ENCODE measurements at regions not wholly inside any gene's neighbourhood (a gene's known extent, or its start where the extent isn't known, plus 50 kb on each side); places are given as distances from the start of the nearest gene placed in this dataset.
"Not testable (repeated sequence)": the region's sequence is repeated elsewhere in the genome, so short reads cannot be mapped to it uniquely, and the experiment has no call there.

- no peak for DNase-seq (ENCODE audit: low spot score)
Observed at GRCh38 chr19:29054886-29055675, 157.9 kb downstream of the UQCRFS1 start.

GRCh38 chr19:29048873-29049272 is 164.1 kb downstream of the UQCRFS1 start:
- DNase-seq (ENCODE audit: low spot score) = no peak

GRCh38 chr19:29045679-29046254 is 167.2 kb downstream of the UQCRFS1 start:
- no peak for DNase-seq (ENCODE audit: low spot score)

- no peak for DNase-seq (ENCODE audit: low spot score)
Observed at GRCh38 chr19:29044037-29044436, 168.9 kb downstream of the UQCRFS1 start.

GRCh38 chr19:29042450-29042849 is 170.5 kb downstream of the UQCRFS1 start:
- no peak for DNase-seq (ENCODE audit: low spot score)

- no peak for DNase-seq (ENCODE audit: low spot score)
Observed at GRCh38 chr19:29040951-29041350, 172.0 kb downstream of the UQCRFS1 start.

GRCh38 chr19:29040292-29040691 is 172.7 kb downstream of the UQCRFS1 start:
- DNase-seq (ENCODE audit: low spot score) = no peak

- not testable (repeated sequence) for DNase-seq (ENCODE audit: low spot score)
Observed at GRCh38 chr19:29039036-29039435, 173.9 kb downstream of the UQCRFS1 start.

GRCh38 chr19:29031216-29031615 is 181.7 kb downstream of the UQCRFS1 start:
- no peak for DNase-seq (ENCODE audit: low spot score)

GRCh38 chr19:29029268-29029958 is 183.5 kb downstream of the UQCRFS1 start:
- no peak for DNase-seq (ENCODE audit: low spot score)

GRCh38 chr19:29022599-29022998 is 190.4 kb downstream of the UQCRFS1 start:
- DNase-seq (ENCODE audit: low spot score) = no peak

- DNase-seq (ENCODE audit: low spot score) = no peak
Observed at GRCh38 chr19:29022165-29022564, 190.8 kb downstream of the UQCRFS1 start.

- DNase-seq (ENCODE audit: low spot score) = no peak
Observed at GRCh38 chr19:29021232-29021916, 191.6 kb downstream of the UQCRFS1 start.

- no peak for DNase-seq (ENCODE audit: low spot score)
Observed at GRCh38 chr19:29019403-29019802, 193.5 kb downstream of the UQCRFS1 start.

GRCh38 chr19:29018542-29018941 is 194.4 kb downstream of the UQCRFS1 start:
- no peak for DNase-seq (ENCODE audit: low spot score)

- DNase-seq (ENCODE audit: low spot score) = no peak
Observed at GRCh38 chr19:29017788-29018187, 195.2 kb downstream of the UQCRFS1 start.

- DNase-seq (ENCODE audit: low spot score) = no peak
Observed at GRCh38 chr19:29016926-29017760, 195.8 kb downstream of the UQCRFS1 start.

- no peak for DNase-seq (ENCODE audit: low spot score)
Observed at GRCh38 chr19:29016353-29016752, 196.6 kb downstream of the UQCRFS1 start.

- DNase-seq (ENCODE audit: low spot score) = no peak
Observed at GRCh38 chr19:29015569-29015968, 197.4 kb downstream of the UQCRFS1 start.

GRCh38 chr19:29014857-29015436 is 198.0 kb downstream of the UQCRFS1 start:
- peak; percentile 8 for DNase-seq (ENCODE audit: low spot score)

- no peak for DNase-seq (ENCODE audit: low spot score)
Observed at GRCh38 chr19:29013988-29014387, 199.0 kb downstream of the UQCRFS1 start.

Data from HT-29 (cell line).